ENCODE measurements at regions not wholly inside any gene's neighbourhood (a gene's known extent, or its start where the extent isn't known, plus 50 kb on each side); places are given as distances from the start of the nearest gene placed in this dataset.
A peak's percentile ranks its signal among the peaks of the same experiment; 100 is the strongest.

- DNase-seq (ENCODE audit: low spot score) (no peak), FAIRE-seq (no peak)
These were observed 633.2 kb downstream of the LIG4 start for GRCh38 chr13:107582171-107582570.

GRCh38 chr13:107580741-107581412, 634.5 kb downstream of the LIG4 start:
- DNase-seq (ENCODE audit: low spot score): no peak
- no peak for FAIRE-seq

DNA sequence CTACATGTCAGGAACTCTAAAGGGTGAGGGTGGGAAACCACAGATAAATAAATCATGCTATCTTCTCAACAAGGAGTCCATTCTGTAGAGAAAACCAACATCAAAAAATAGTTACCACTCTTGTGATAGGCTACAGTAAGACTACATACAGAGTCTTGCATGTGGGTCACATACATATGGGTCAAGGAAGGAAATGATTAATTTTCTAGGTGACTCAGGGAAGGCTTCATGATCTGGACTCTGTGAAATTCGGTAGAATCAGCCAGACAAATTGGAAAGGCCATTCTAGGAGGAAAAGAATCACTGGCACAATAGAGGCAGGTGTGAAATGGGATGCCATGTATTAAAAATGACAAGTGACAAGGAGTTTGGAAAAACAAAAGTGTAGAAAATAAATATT, 638.9 kb downstream of the LIG4 start:
- DNase-seq (ENCODE audit: low spot score): no peak
- no peak for FAIRE-seq

- DNase-seq (ENCODE audit: low spot score) (no peak), FAIRE-seq (no peak)
These were observed 640.7 kb downstream of the LIG4 start for GRCh38 chr13:107574517-107575210.

DNA sequence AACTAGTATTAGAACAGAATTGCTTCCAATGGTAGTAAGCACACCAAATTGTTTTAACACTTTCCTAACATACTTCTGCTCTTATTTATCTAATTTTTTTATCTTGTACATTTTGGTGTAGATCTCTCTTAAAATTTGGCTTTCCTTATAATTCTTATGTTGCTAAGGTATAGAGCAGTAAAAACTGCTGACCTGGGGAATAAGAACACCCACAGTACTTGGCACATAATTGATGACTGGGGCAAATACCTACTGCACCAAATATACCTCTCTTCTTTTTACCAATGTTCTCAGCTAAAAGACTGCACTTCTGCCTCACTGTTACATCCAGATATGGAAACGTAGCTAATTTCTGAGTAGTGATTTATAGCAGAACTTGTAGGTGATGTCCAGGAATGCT, 642.2 kb downstream of the LIG4 start:
- DNase-seq (ENCODE audit: low spot score) (no peak), FAIRE-seq (no peak)

DNA sequence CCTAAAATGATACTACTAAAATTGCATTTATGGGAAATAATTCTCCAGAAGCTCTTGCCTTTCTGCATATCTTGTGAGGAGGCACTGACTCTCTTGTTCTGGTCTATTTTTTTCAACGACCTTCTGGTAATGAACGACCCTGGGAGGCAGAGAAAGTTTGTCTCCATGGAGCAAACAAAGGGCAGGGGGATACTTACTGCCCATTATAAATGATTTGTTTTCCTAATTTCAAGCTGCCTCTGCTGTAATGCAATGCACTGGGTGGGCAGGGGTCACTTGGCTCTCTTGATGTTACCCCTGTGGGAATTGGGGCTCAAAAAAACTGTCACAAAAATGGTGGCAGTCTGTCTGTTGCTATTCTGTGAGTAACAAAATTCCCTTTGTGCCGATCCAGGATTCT, 643.2 kb downstream of the LIG4 start:
- no peak for FAIRE-seq
- DNase-seq (ENCODE audit: low spot score): no peak

- no peak for DNase-seq (ENCODE audit: low spot score)
- FAIRE-seq: no peak
These were observed 647.2 kb downstream of the LIG4 start for GRCh38 chr13:107568181-107568580.

DNA sequence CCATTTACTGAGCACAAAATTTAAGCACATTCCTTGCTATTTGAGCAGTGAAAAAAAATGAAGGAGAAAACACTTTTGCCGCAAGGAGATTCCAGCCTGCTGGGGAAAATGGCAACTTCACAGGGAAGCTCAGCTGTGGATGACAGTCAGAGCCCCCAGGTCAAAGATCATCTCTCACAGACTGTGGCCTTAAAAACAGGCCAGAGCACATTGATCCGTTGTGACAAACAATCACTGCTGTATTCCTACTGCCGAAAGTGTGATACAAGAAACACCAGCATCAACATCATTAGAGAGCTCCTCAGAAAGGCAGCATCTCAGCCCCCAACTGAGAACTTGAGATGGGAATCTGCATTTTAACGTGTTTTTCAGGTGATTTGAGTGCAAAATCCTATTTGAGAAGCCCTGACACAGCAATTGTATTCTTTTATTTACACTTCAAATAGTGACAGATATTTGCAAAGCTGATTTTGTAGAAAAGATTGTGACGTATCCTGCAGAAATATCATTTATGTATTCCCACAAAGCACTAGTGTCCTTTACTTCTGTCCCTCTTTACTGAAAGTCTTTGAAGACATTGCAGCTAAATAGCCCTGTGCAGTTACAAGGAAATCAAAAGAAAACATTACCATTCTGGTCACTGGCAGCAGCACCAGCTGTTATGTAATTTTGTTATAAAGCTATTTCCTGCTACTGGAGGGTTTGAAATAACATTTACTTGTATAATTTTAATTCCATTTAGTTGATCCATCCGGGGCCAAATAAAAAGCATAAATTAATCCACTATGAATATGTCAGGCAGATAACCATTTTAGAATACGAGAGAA, 652.0 kb downstream of the LIG4 start:
- FAIRE-seq (no peak), DNase-seq (ENCODE audit: low spot score) (no peak)

DNA sequence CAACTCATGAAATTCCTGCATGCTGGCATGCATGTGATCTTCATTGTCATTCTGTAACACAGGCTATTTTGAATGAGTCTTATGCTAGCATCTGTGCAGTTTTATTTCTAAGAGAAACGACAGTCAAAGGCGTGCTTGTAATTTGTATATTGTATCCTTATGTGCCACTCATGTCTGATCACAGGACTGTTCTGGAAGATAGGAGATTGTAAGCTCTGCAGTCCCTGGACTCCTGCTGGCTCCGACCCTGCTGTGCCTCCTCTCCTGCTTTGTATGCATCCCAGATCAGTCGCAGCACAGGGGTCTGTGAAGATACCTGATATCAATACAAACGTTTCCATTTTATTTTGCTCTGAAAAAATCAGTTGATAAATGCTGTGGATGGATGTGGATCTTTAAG, 653.1 kb downstream of the LIG4 start:
- FAIRE-seq: no peak

GRCh38 chr13:107554460-107554859, 660.9 kb downstream of the LIG4 start:
- FAIRE-seq (no peak), DNase-seq (ENCODE audit: low spot score) (no peak)

More for the DNA sequence above, 653.1 kb downstream of the LIG4 start:
- no peak for DNase-seq (ENCODE audit: low spot score)

DNA sequence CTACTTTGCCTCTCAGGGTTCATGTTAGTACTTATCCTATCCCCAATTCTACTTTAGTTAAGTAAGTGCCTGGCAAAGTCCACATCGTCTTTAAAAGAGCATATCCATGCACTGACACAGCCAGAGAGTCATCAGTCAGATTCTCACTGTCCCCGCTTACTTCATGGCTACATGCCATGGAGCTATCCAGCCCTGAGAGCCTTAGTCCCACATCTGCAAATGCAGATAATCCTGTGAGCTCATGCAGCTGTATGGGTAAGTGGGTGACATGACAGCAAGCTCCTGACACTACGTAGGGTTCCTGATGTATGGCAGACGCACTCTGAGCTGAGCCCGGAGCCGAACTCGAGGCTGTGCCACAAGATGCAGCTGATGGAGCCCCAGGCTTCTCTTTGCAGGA, 661.5 kb downstream of the LIG4 start:
- FAIRE-seq (no peak), DNase-seq (ENCODE audit: low spot score) (no peak)

GRCh38 chr13:107551521-107551920, 663.8 kb downstream of the LIG4 start:
- DNase-seq (ENCODE audit: low spot score) (no peak), FAIRE-seq (no peak)

- DNase-seq (ENCODE audit: low spot score) (no peak), FAIRE-seq (no peak)
These were observed 667.0 kb downstream of the LIG4 start for GRCh38 chr13:107548338-107548737.

- FAIRE-seq (no peak), DNase-seq (ENCODE audit: low spot score) (no peak)
These were observed 669.3 kb downstream of the LIG4 start for GRCh38 chr13:107545946-107546502.

DNA sequence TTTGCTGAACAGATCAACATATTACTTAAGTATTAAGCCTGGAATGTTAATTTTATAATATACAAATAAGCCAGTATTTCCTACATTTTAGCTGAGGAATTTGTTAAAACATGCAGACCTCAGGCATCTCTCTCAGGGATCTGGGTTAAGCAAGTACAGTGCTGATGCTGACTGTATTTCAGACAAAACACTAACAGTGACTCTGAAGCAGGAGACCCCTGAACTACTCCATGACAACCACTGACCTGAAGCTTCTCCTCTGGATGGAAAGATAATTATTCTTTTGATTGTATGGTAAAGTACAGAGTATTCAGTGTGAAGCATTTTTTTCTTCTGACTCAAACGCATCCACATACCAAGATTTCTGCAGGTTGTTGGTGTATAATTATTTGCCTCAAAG, 680.8 kb downstream of the LIG4 start:
- FAIRE-seq: no peak
- DNase-seq (ENCODE audit: low spot score): no peak

DNA sequence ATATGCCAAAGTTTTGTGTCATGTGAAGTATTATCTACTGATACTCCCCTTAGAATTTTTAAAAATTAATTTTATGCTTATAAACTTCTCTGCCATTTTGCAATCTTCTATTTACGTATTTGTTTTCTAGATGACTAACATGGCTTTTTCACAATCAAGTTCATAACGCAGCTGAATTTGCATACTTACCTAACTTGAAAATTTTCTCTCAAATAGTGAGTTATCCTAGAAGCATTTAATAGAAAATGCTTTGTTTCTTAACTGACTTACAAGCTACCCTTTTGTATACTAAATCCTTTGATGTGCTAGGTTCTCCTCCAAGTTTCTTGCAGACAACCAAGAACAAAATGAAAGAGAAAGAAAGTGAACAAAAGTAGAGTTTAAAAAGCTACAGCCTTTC, 683.5 kb downstream of the LIG4 start:
- no peak for DNase-seq (ENCODE audit: low spot score)
- FAIRE-seq: no peak

- FAIRE-seq: no peak
- DNase-seq (ENCODE audit: low spot score): no peak
These were observed 684.2 kb downstream of the LIG4 start for GRCh38 chr13:107531180-107531579.

GRCh38 chr13:107529035-107529434, 686.3 kb downstream of the LIG4 start:
- no peak for DNase-seq (ENCODE audit: low spot score)
- no peak for FAIRE-seq

DNA sequence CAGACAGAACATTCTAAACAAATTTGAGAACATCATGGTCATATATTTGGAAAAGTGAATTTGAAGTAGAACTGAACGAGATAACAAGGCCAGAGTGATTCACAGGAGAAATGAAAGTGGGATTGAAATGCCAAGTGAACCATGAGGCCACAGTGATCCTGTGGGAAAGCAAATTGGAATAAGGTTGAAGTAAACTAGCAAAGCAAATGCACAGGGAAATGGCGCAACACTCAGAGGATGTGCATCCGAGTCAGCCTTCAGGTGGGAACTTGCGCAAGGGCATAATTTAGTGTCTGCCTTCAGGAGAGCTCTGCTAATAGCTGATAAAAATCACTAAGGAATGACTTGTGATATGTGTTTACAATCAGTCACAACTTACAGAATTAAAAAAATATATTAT, 696.6 kb downstream of the LIG4 start:
- DNase-seq (ENCODE audit: low spot score) (no peak), FAIRE-seq (no peak)

- DNase-seq (ENCODE audit: low spot score) (peak; percentile 3), FAIRE-seq (no peak)
These were observed 697.0 kb downstream of the LIG4 start for GRCh38 chr13:107518292-107518691.

DNA sequence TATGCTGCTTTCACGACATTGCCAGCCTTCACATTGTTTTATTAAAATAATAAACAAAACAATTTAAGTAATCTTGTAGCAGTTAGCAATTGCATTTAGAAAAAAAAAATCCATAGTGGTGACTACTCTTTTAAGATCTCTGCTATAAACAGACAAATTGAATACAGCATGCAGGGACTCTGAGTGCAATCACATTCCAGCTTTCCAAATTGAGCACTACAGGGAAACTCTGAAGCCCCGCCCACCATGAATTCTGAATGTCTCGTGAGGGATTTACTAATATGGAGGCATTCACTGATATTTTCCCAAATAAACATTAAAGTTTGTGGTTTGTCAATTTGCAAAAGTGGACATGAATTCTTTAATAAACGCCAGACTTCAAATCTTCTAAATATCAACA, 698.8 kb downstream of the LIG4 start:
- no peak for DNase-seq (ENCODE audit: low spot score)
- no peak for FAIRE-seq

DNA sequence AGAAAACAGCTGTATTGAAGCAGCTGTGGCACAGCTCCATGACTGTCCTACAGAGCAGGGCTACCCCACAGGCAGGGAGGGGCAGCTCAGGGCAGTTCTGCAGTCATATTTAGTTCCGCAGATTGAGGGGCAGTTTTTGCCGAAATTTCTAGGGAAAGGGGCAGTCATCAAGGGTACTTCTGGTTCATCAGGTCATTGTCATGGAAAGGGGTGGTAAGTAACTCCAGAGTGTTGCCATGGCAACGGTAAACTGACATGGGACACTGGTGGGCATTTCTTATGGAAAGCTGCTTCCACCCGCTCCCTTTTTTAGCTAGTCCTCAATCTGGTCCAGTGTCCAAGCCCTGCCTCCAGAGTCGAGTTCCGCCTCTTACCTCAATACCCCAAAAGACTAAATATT, 702.8 kb downstream of the LIG4 start:
- no peak for FAIRE-seq

More for the DNA sequence above, 702.8 kb downstream of the LIG4 start:
- DNase-seq (ENCODE audit: low spot score): no peak
